ENCODE measurements at regions not wholly inside any gene's neighbourhood (a gene's known extent, or its start where the extent isn't known, plus 50 kb on each side); places are given as distances from the start of the nearest gene placed in this dataset.

- H3K27me3 ChIP-seq (ENCODE audit: control insufficient read depth, insufficient read depth, low read length) = no peaks in the 10 kb centered on the region
- DNase-seq (ENCODE audit: low read depth, low spot score) (no peak), ATAC-seq (no peak)
- H3K4me1 ChIP-seq (ENCODE audit: control insufficient read depth, insufficient read depth, low read length) = no peaks in the 10 kb centered on the region; the same call in 1 of the 2 replicates
- peak overlapping the region; percentile 30; the same call in 1 of the 2 replicates for H3K27ac ChIP-seq (ENCODE audit: low read length)
- ChIA-PET CTCF (no interaction called here), POLR2A (no interaction called here)
- no peak overlapping the region for H3K4me3 ChIP-seq (ENCODE audit: low read depth in 2 of 2, low read length in 2 of 2)
- BruUV-seq (replicated peaks) = no TSS peak
- H3K36me3 ChIP-seq (ENCODE audit: control insufficient read depth, insufficient read depth, low read length) = no peaks in the 10 kb centered on the region
- in situ Hi-C loops (cut with HindIII; ENCODE audit: low pct_unique_long_range_greater_than_20kb, low sequenced_read_pairs) (no loop called here), intact Hi-C loops (cut with micrococcal nuclease; ENCODE audit: unreplicated experiment) (no loop called here)
- no peaks in the 10 kb centered on the region for H3K9me3 ChIP-seq (ENCODE audit: control insufficient read depth, insufficient read depth, low read depth, low read length)
- TF ChIP-seq REST (IDR thresholded peaks at IDR 0.05; ENCODE audit: insufficient read depth in 1 of 2, low read depth in 2 of 2, low read length in 1 of 2) (no peak), TCF7L2 (IDR thresholded peaks at IDR 0.05; ENCODE audit: low read depth, low read length) (no peak), SIN3A (IDR thresholded peaks at IDR 0.05; ENCODE audit: borderline replicate concordance, insufficient read depth, low read depth, low read length) (no peak), POLR2AphosphoS5 (IDR thresholded peaks at IDR 0.05; ENCODE audit: low read depth, low read length) (no peak)
- TF ChIP-seq, protein P1, sequence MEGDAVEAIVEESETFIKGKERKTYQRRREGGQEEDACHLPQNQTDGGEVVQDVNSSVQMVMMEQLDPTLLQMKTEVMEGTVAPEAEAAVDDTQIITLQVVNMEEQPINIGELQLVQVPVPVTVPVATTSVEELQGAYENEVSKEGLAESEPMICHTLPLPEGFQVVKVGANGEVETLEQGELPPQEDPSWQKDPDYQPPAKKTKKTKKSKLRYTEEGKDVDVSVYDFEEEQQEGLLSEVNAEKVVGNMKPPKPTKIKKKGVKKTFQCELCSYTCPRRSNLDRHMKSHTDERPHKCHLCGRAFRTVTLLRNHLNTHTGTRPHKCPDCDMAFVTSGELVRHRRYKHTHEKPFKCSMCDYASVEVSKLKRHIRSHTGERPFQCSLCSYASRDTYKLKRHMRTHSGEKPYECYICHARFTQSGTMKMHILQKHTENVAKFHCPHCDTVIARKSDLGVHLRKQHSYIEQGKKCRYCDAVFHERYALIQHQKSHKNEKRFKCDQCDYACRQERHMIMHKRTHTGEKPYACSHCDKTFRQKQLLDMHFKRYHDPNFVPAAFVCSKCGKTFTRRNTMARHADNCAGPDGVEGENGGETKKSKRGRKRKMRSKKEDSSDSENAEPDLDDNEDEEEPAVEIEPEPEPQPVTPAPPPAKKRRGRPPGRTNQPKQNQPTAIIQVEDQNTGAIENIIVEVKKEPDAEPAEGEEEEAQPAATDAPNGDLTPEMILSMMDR (IDR thresholded peaks at IDR 0.05) = no peak
These were observed 586.5 kb upstream of the EPHA7 start for GRCh38 chr6:94005835-94006234.

GRCh38 chr6:93992976-93993375 lies 573.6 kb upstream of the EPHA7 start:
- Histone ChIP-seq H3K27me3 (ENCODE audit: control insufficient read depth, insufficient read depth, low read length) (no peaks in the 10 kb centered on the region), H3K36me3 (ENCODE audit: control insufficient read depth, insufficient read depth, low read length) (no peaks in the 10 kb centered on the region), H3K9me3 (ENCODE audit: control insufficient read depth, insufficient read depth, low read depth, low read length) (no peaks in the 10 kb centered on the region), H3K4me3 (ENCODE audit: low read depth in 2 of 2, low read length in 2 of 2) (no peak overlapping the region), H3K27ac (ENCODE audit: low read length) (peak overlapping the region; percentile 19; the same call in 1 of the 2 replicates), H3K4me1 (ENCODE audit: control insufficient read depth, insufficient read depth, low read length) (peaks cover 3% of the 10 kb centered on the region; the same call in 1 of the 2 replicates)
- TF ChIP-seq, protein P1 (IDR thresholded peaks at IDR 0.05) = no peak
- TF ChIP-seq SIN3A (IDR thresholded peaks at IDR 0.05; ENCODE audit: borderline replicate concordance, insufficient read depth, low read depth, low read length) (no peak), REST (IDR thresholded peaks at IDR 0.05; ENCODE audit: insufficient read depth in 1 of 2, low read depth in 2 of 2, low read length in 1 of 2) (no peak), POLR2AphosphoS5 (IDR thresholded peaks at IDR 0.05; ENCODE audit: low read depth, low read length) (no peak), TCF7L2 (IDR thresholded peaks at IDR 0.05; ENCODE audit: low read depth, low read length) (no peak)
- intact Hi-C loops (cut with micrococcal nuclease; ENCODE audit: unreplicated experiment) = no loop called here
- in situ Hi-C loops (cut with HindIII; ENCODE audit: low pct_unique_long_range_greater_than_20kb, low sequenced_read_pairs) = no loop called here
- ChIA-PET CTCF (no interaction called here), POLR2A (no interaction called here)
- no peak for ATAC-seq
- no TSS peak for BruUV-seq (replicated peaks)
- DNase-seq (ENCODE audit: low read depth, low spot score) = no peak
